ENCODE measurements at regions not wholly inside any gene's neighbourhood (a gene's known extent, or its start where the extent isn't known, plus 50 kb on each side); places are given as distances from the start of the nearest gene placed in this dataset.
A peak's percentile ranks its signal among the peaks of the same experiment; 100 is the strongest.

DNA sequence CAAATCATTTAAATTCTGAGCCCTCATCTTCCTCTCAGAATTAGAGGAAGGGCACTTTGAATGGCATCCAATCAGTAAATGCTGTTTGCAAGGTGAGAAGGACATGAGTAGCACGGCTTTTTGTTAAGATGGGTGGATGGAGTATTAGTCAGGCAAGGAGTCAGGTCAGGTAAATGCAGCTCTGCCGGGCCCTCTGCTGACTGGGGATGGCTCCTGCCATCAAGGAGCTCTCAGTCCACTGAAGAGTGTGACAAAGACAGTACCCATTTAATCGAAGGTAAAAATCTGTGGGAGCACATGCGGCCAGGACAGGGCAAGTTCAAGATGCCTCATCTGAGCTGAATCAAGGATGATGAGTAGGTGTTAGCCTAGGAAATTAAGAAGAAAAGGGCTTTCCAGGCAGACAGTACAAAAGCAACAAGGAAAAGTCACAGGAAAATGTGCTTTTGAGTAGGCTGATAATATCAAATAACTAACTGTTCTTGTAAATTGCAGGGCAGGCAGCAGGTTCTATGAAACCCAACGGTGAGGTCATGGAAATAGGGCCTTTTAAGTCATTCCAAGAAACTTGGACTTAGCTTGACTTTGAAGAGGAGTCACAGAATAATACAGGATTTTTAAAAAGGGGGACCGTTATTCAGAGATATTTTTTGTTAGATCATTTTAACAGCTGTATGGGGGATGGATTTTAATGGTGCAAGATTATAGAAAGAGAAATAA is 670.5 kb upstream of the ARGLU1 start:
- ATAC-seq, result peak; percentile 95
- ChIA-PET CTCF (interaction anchor here (0.5 to 1.5 kb wide), 11 partner anchors 8 to 629 kb away, joined by 3 to 8 read pairs (median 4); a partner anchor contains a TSS), POLR2A (no interaction called here)
- no peak for TF ChIP-seq ZBTB21 (CRISPR knock-in tag; IDR thresholded peaks at IDR 0.05; ENCODE audit: borderline replicate concordance)
- no peak for TF ChIP-seq MYBL2 (CRISPR knock-in tag; IDR thresholded peaks at IDR 0.05)
- peak; percentile 35 for DNase-seq (ENCODE audit: low spot score)
- no peaks in the 10 kb centered on the region for H3K9me3 Mint-ChIP-seq
- H3K27ac Mint-ChIP-seq, result no peak overlapping the region
- H3K4me3 Mint-ChIP-seq, result no peak overlapping the region
- peaks cover 10% of the 10 kb centered on the region for H3K4me1 Mint-ChIP-seq
- H3K36me3 Mint-ChIP-seq, result no peaks in the 10 kb centered on the region
- H3K27me3 Mint-ChIP-seq (ENCODE audit: low read depth), result no peaks in the 10 kb centered on the region

DNA sequence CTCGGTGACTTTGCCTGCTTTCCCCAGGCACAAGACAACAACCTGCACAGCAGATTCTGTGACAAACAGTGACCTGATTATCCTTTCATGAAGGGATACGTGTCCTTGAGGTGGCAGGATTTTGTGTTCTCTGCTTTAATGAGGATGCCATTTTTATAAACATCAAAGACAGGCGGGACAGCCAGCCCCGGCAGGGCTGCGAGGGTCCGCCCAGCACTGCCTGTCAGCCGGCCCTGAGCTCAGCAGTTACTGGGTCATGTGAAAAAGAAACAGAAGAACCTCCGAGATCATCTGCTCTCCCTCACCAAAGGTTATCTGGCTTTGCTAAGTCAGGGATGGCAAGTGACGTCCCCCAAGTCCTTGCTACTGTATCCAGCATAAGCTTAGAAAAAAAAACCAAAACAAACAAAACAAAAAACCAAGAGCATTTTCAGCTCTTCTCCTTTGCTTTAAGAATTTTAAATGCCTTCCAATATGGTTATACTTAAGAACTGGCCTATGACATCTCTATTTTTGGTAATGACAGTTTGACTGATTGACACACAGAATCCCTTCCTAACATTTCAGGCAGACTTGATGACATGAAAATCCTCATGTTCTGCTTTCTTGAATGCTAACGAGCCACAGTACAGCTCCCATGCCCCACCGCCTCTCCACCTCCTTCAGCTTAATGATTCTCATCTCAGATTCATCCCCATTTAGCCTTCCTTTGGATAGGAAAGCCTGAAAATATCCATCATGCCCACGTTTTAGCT is 666.6 kb upstream of the ARGLU1 start:
- Mint-ChIP-seq H3K4me3 (no peak overlapping the region), H3K36me3 (no peaks in the 10 kb centered on the region), H3K27me3 (ENCODE audit: low read depth) (no peaks in the 10 kb centered on the region), H3K4me1 (no peaks in the 10 kb centered on the region), H3K27ac (no peak overlapping the region), H3K9me3 (no peaks in the 10 kb centered on the region)
- no peak for DNase-seq (ENCODE audit: low spot score)
- TF ChIP-seq, protein P1, sequence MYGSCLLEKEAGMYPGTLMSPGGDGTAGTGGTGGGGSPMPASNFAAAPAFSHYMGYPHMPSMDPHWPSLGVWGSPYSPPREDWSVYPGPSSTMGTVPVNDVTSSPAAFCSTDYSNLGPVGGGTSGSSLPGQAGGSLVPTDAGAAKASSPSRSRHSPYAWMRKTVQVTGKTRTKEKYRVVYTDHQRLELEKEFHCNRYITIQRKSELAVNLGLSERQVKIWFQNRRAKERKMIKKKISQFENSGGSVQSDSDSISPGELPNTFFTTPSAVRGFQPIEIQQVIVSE (CRISPR knock-in tag; IDR thresholded peaks at IDR 0.05; ENCODE audit: borderline replicate concordance), result no peak
- ATAC-seq, result no peak
- CTCF ChIA-PET, result interaction anchor here (0.5 to 2.3 kb wide), 2 partner anchors 22 to 942 kb away, joined by 5 to 7 read pairs; no protein-coding TSS in a partner anchor
- POLR2A ChIA-PET, result no interaction called here

DNA sequence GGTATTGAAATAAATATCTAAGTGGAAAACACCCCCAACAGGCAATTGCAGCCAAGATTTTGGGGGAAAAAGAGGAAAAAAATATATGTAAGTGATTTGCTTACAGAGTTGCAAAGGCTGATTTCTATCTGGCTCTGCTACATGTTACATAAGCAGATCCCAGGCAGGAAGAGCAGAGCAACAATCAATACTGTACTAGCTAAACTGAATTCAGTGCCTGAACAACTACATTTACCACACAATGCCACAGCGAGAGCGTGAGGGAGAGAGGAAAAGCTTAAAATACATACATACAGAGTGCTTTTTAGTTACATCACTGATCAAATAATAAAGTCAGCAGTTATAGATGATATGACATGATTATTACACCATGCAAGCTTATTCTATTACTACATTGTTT is 665.6 kb upstream of the ARGLU1 start:
- CTCF ChIA-PET, result interaction anchor here (2.3 kb wide), 1 partner anchor 21 kb away, joined by 5 read pairs; no protein-coding TSS in a partner anchor
- Mint-ChIP-seq H3K9me3 (no peaks in the 10 kb centered on the region), H3K27me3 (ENCODE audit: low read depth) (no peaks in the 10 kb centered on the region), H3K36me3 (no peaks in the 10 kb centered on the region), H3K4me3 (no peak overlapping the region), H3K4me1 (no peaks in the 10 kb centered on the region), H3K27ac (no peak overlapping the region)
- ATAC-seq (no peak), DNase-seq (ENCODE audit: low spot score) (no peak)
- POLR2A ChIA-PET, result no interaction called here
- TF ChIP-seq, protein P2, sequence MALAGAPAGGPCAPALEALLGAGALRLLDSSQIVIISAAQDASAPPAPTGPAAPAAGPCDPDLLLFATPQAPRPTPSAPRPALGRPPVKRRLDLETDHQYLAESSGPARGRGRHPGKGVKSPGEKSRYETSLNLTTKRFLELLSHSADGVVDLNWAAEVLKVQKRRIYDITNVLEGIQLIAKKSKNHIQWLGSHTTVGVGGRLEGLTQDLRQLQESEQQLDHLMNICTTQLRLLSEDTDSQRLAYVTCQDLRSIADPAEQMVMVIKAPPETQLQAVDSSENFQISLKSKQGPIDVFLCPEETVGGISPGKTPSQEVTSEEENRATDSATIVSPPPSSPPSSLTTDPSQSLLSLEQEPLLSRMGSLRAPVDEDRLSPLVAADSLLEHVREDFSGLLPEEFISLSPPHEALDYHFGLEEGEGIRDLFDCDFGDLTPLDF (CRISPR knock-in tag; IDR thresholded peaks at IDR 0.05), result no peak
- TF ChIP-seq, protein P3, sequence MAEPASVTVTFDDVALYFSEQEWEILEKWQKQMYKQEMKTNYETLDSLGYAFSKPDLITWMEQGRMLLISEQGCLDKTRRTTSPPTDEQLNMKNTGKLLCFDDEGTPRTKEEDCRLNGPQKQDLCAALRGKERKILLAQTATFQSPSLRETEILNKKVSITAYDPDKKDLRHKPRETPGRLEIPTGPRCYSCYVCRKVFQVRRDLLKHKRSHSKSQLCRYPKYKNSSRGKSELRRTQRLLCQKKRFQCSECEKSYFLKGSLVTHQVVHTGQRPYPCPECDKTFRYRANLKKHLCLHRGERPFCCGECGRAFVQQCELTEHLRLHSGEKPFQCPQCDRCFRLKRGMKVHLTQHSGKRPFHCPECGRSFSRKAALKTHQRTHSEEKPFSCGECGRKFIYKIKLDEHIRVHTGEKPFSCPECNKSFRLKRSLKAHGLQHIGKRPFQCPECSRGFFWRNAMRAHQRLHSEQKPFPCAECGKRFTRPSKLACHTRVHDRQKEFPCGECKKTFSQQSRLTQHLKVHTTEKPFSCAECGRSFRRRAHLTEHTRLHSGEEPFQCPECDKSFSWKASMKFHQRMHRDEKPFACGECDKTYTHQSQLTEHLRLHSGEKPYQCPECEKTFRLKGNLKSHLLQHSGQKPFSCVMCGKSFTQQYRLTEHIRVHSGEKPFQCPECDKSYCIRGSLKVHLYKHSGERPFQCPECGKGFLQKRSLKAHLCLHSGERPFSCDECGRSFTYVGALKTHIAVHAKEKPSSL (CRISPR knock-in tag; conservative IDR thresholded peaks at IDR 0.05), result no peak
- TF ChIP-seq GABPB1 (CRISPR knock-in tag; IDR thresholded peaks at IDR 0.05) (no peak), HMGA2 (CRISPR knock-in tag; IDR thresholded peaks at IDR 0.05) (no peak), FOXJ3 (CRISPR knock-in tag; IDR thresholded peaks at IDR 0.05; ENCODE audit: borderline replicate concordance) (no peak), ZNF396 (CRISPR knock-in tag; IDR thresholded peaks at IDR 0.05; ENCODE audit: borderline replicate concordance) (no peak), NR1H2 (CRISPR knock-in tag; IDR thresholded peaks at IDR 0.05) (no peak), ZNF121 (CRISPR knock-in tag; IDR thresholded peaks at IDR 0.05) (no peak), NFATC4 (CRISPR knock-in tag; IDR thresholded peaks at IDR 0.05) (no peak), FOXP1 (CRISPR knock-in tag; IDR thresholded peaks at IDR 0.05; ENCODE audit: borderline replicate concordance) (no peak), CREM (CRISPR knock-in tag; IDR thresholded peaks at IDR 0.05) (no peak), MXD4 (CRISPR knock-in tag; IDR thresholded peaks at IDR 0.05; ENCODE audit: borderline replicate concordance) (no peak), NFYB (CRISPR knock-in tag; conservative IDR thresholded peaks at IDR 0.05; ENCODE audit: low read depth) (no peak), JUN (CRISPR knock-in tag; IDR thresholded peaks at IDR 0.05) (no peak), TP53 (CRISPR knock-in tag; IDR thresholded peaks at IDR 0.05) (no peak)
- TF ChIP-seq, protein P4, sequence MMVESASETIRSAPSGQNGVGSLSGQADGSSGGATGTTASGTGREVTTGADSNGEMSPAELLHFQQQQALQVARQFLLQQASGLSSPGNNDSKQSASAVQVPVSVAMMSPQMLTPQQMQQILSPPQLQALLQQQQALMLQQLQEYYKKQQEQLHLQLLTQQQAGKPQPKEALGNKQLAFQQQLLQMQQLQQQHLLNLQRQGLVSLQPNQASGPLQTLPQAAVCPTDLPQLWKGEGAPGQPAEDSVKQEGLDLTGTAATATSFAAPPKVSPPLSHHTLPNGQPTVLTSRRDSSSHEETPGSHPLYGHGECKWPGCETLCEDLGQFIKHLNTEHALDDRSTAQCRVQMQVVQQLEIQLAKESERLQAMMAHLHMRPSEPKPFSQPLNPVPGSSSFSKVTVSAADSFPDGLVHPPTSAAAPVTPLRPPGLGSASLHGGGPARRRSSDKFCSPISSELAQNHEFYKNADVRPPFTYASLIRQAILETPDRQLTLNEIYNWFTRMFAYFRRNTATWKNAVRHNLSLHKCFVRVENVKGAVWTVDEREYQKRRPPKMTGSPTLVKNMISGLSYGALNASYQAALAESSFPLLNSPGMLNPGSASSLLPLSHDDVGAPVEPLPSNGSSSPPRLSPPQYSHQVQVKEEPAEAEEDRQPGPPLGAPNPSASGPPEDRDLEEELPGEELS (CRISPR knock-in tag; IDR thresholded peaks at IDR 0.05), result no peak
- TF ChIP-seq, protein P5, sequence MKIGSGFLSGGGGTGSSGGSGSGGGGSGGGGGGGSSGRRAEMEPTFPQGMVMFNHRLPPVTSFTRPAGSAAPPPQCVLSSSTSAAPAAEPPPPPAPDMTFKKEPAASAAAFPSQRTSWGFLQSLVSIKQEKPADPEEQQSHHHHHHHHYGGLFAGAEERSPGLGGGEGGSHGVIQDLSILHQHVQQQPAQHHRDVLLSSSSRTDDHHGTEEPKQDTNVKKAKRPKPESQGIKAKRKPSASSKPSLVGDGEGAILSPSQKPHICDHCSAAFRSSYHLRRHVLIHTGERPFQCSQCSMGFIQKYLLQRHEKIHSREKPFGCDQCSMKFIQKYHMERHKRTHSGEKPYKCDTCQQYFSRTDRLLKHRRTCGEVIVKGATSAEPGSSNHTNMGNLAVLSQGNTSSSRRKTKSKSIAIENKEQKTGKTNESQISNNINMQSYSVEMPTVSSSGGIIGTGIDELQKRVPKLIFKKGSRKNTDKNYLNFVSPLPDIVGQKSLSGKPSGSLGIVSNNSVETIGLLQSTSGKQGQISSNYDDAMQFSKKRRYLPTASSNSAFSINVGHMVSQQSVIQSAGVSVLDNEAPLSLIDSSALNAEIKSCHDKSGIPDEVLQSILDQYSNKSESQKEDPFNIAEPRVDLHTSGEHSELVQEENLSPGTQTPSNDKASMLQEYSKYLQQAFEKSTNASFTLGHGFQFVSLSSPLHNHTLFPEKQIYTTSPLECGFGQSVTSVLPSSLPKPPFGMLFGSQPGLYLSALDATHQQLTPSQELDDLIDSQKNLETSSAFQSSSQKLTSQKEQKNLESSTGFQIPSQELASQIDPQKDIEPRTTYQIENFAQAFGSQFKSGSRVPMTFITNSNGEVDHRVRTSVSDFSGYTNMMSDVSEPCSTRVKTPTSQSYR (CRISPR knock-in tag; IDR thresholded peaks at IDR 0.05), result no peak
- TF ChIP-seq, protein P6, sequence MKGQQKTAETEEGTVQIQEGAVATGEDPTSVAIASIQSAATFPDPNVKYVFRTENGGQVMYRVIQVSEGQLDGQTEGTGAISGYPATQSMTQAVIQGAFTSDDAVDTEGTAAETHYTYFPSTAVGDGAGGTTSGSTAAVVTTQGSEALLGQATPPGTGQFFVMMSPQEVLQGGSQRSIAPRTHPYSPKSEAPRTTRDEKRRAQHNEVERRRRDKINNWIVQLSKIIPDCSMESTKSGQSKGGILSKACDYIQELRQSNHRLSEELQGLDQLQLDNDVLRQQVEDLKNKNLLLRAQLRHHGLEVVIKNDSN (CRISPR knock-in tag; IDR thresholded peaks at IDR 0.05), result no peak
